Activated naive CD4-positive, alpha-beta T cell treated with anti-CD3 and anti-CD28 coated beads, Interleukin-2, amount 10 ng/mL, durations not matched to agents 7 days and 5 days (primary cell): ENCODE measurements at regions not wholly inside any gene's neighbourhood (a gene's known extent, or its start where the extent isn't known, plus 50 kb on each side); places are given as distances from the start of the nearest gene placed in this dataset.
A peak's percentile ranks its signal among the peaks of the same experiment; 100 is the strongest.
"Not testable (repeated sequence)": the region's sequence is repeated elsewhere in the genome, so short reads cannot be mapped to it uniquely, and the experiment has no call there.

Experiments used
- CTCF ChIA-PET: fragments of 350-600 bp; sonication (Branson Sonifier 250); formaldehyde crosslinking; loops from one replicate; lab custom pipeline; 2021; ENCODE audit warnings: antibody characterized with exemption; lab: Charles Lee
- DNase-seq: peaks from one replicate; pipeline ENCODE4 v3.0.0-alpha.2; 2020
- H3K27ac Mint-ChIP-seq: one replicate; pipeline ENCODE4 v1.8.0; 2021; ENCODE audit warnings: mild to moderate bottlenecking, moderate library complexity, mixed read lengths
- H3K27me3 Mint-ChIP-seq: one replicate; pipeline ENCODE4 v1.8.0; 2021; ENCODE audit warnings: mild to moderate bottlenecking, mixed read lengths
- H3K36me3 Mint-ChIP-seq: one replicate; pipeline ENCODE4 v1.8.0; 2021; ENCODE audit warnings: mixed read lengths
- H3K4me1 Mint-ChIP-seq: one replicate; pipeline ENCODE4 v1.8.0; 2021; ENCODE audit warnings: mixed read lengths
- H3K4me3 Mint-ChIP-seq: one replicate; pipeline ENCODE4 v1.8.0; 2021; ENCODE audit warnings: mild to moderate bottlenecking, moderate library complexity, mixed read lengths
- H3K9me3 Mint-ChIP-seq: one replicate; pipeline ENCODE4 v1.8.0; 2021; ENCODE audit warnings: mixed read lengths

GRCh38 chr12:32010631-32011336 is 51.6 kb downstream of the RESF1 start:
- no peak for DNase-seq
- Mint-ChIP-seq H3K36me3 (peaks cover 5% of the 10 kb centered on the region), H3K9me3 (no peaks in the 10 kb centered on the region), H3K27me3 (no peaks in the 10 kb centered on the region), H3K4me3 (no peak overlapping the region), H3K27ac (no peak overlapping the region), H3K4me1 (peaks cover 7% of the 10 kb centered on the region)
- CTCF ChIA-PET, result no interaction called here

- no peaks in the 10 kb centered on the region for H3K9me3 Mint-ChIP-seq
- peaks cover 9% of the 10 kb centered on the region for H3K4me1 Mint-ChIP-seq
- H3K27ac Mint-ChIP-seq, result no peak overlapping the region
- CTCF ChIA-PET, result no interaction called here
- DNase-seq, result no peak
- H3K27me3 Mint-ChIP-seq, result no peaks in the 10 kb centered on the region
- peaks cover 5% of the 10 kb centered on the region for H3K36me3 Mint-ChIP-seq
- H3K4me3 Mint-ChIP-seq, result no peak overlapping the region
Observed at GRCh38 chr12:32012249-32012785, 53.1 kb downstream of the RESF1 start.

- Mint-ChIP-seq H3K27ac (no peak overlapping the region), H3K9me3 (no peaks in the 10 kb centered on the region), H3K36me3 (no peaks in the 10 kb centered on the region), H3K4me3 (no peak overlapping the region), H3K4me1 (peaks cover 9% of the 10 kb centered on the region), H3K27me3 (no peaks in the 10 kb centered on the region)
- CTCF ChIA-PET, result interaction anchor here (0.8 kb wide), 1 partner anchor 23 kb away, joined by 3 read pairs; no protein-coding TSS in a partner anchor
- no peak for DNase-seq
Observed at GRCh38 chr12:32015036-32015435, 55.8 kb downstream of the RESF1 start.

- H3K9me3 Mint-ChIP-seq, result peaks cover 6% of the 10 kb centered on the region
- H3K27ac Mint-ChIP-seq, result no peak overlapping the region
- H3K27me3 Mint-ChIP-seq, result no peaks in the 10 kb centered on the region
- peaks cover 5% of the 10 kb centered on the region for H3K36me3 Mint-ChIP-seq
- no peak for DNase-seq
- no peak overlapping the region for H3K4me3 Mint-ChIP-seq
- CTCF ChIA-PET, result no interaction called here
- H3K4me1 Mint-ChIP-seq, result peaks cover 26% of the 10 kb centered on the region
Observed at GRCh38 chr12:32016680-32017482, 57.7 kb downstream of the RESF1 start.

GRCh38 chr12:32021346-32021773 is 62.1 kb downstream of the RESF1 start:
- no peak for DNase-seq
- CTCF ChIA-PET, result interaction anchor here (0.8 kb wide), 1 partner anchor 37 kb away, joined by 3 read pairs; no protein-coding TSS in a partner anchor
- Mint-ChIP-seq H3K27ac (no peak overlapping the region), H3K9me3 (peaks cover 21% of the 10 kb centered on the region), H3K4me3 (no peak overlapping the region), H3K27me3 (no peaks in the 10 kb centered on the region), H3K36me3 (peaks cover 12% of the 10 kb centered on the region), H3K4me1 (peaks cover 42% of the 10 kb centered on the region)

- Mint-ChIP-seq H3K9me3 (peaks cover 21% of the 10 kb centered on the region), H3K36me3 (peaks cover 12% of the 10 kb centered on the region), H3K4me1 (peaks cover 49% of the 10 kb centered on the region)
- CTCF ChIA-PET, result interaction anchor here (0.8 kb wide), 1 partner anchor 36 kb away, joined by 3 read pairs; no protein-coding TSS in a partner anchor
- H3K4me3 Mint-ChIP-seq, H3K27me3 Mint-ChIP-seq, H3K27ac Mint-ChIP-seq, DNase-seq: not testable (repeated sequence)
Observed at GRCh38 chr12:32022387-32022786, 63.2 kb downstream of the RESF1 start.

- H3K27ac Mint-ChIP-seq, H3K4me3 Mint-ChIP-seq, CTCF ChIA-PET, DNase-seq, H3K27me3 Mint-ChIP-seq: not testable (repeated sequence)
- peaks cover 12% of the 10 kb centered on the region for H3K36me3 Mint-ChIP-seq
- peaks cover 21% of the 10 kb centered on the region for H3K9me3 Mint-ChIP-seq
- H3K4me1 Mint-ChIP-seq, result peaks cover 49% of the 10 kb centered on the region
Observed at GRCh38 chr12:32023861-32024260, 64.6 kb downstream of the RESF1 start.

- CTCF ChIA-PET, result no interaction called here
- Mint-ChIP-seq H3K36me3 (peaks cover 12% of the 10 kb centered on the region), H3K27me3 (peaks cover 5% of the 10 kb centered on the region), H3K27ac (peak overlapping the region; percentile 69), H3K4me1 (peaks cover 49% of the 10 kb centered on the region), H3K4me3 (no peak overlapping the region), H3K9me3 (peaks cover 21% of the 10 kb centered on the region)
- DNase-seq, result no peak
Observed at GRCh38 chr12:32024884-32025592, 65.8 kb downstream of the RESF1 start.

- H3K4me3 Mint-ChIP-seq, result no peak overlapping the region
- DNase-seq, result peak; percentile 76
- peak overlapping the region; percentile 57 for H3K27ac Mint-ChIP-seq
- peaks cover 5% of the 10 kb centered on the region for H3K27me3 Mint-ChIP-seq
- CTCF ChIA-PET, result interaction anchor here (0.8 kb wide), 1 partner anchor 373 kb away, joined by 3 read pairs; no protein-coding TSS in a partner anchor
- H3K4me1 Mint-ChIP-seq, result peaks cover 42% of the 10 kb centered on the region
- H3K9me3 Mint-ChIP-seq, result peaks cover 20% of the 10 kb centered on the region
- H3K36me3 Mint-ChIP-seq, result peaks cover 9% of the 10 kb centered on the region
Observed at GRCh38 chr12:32025906-32026305, 66.7 kb downstream of the RESF1 start.

- CTCF ChIA-PET, result interaction anchor here (0.6 to 1.1 kb wide), 2 partner anchors 33 to 74 kb away, joined by 3 to 4 read pairs; no protein-coding TSS in a partner anchor
- H3K4me1 Mint-ChIP-seq, result peaks cover 30% of the 10 kb centered on the region
- H3K4me3 Mint-ChIP-seq, result no peak overlapping the region
- H3K27ac Mint-ChIP-seq, result no peak overlapping the region
- H3K27me3 Mint-ChIP-seq, result peaks cover 5% of the 10 kb centered on the region
- H3K36me3 Mint-ChIP-seq, result peaks cover 5% of the 10 kb centered on the region
- H3K9me3 Mint-ChIP-seq, result peaks cover 10% of the 10 kb centered on the region
- no peak for DNase-seq
Observed at GRCh38 chr12:32027684-32028365, 68.6 kb downstream of the RESF1 start.

- no peaks in the 10 kb centered on the region for H3K9me3 Mint-ChIP-seq
- no peaks in the 10 kb centered on the region for H3K36me3 Mint-ChIP-seq
- H3K4me3 Mint-ChIP-seq, result no peak overlapping the region
- H3K27me3 Mint-ChIP-seq, result peaks cover 5% of the 10 kb centered on the region
- no peak for DNase-seq
- H3K4me1 Mint-ChIP-seq, result peaks cover 19% of the 10 kb centered on the region
- no peak overlapping the region for H3K27ac Mint-ChIP-seq
- CTCF ChIA-PET, result no interaction called here
Observed at GRCh38 chr12:32030151-32030550, 70.9 kb downstream of the RESF1 start.

GRCh38 chr12:32030676-32031075 is 71.5 kb downstream of the RESF1 start:
- Mint-ChIP-seq H3K4me3 (no peak overlapping the region), H3K27ac (no peak overlapping the region), H3K4me1 (peaks cover 14% of the 10 kb centered on the region), H3K9me3 (no peaks in the 10 kb centered on the region), H3K27me3 (peaks cover 5% of the 10 kb centered on the region), H3K36me3 (no peaks in the 10 kb centered on the region)
- CTCF ChIA-PET, result no interaction called here
- DNase-seq, result no peak

GRCh38 chr12:32031109-32031508 is 71.9 kb downstream of the RESF1 start:
- DNase-seq, result no peak
- CTCF ChIA-PET, result no interaction called here
- no peaks in the 10 kb centered on the region for H3K36me3 Mint-ChIP-seq
- no peak overlapping the region for H3K4me3 Mint-ChIP-seq
- peaks cover 5% of the 10 kb centered on the region for H3K27me3 Mint-ChIP-seq
- H3K9me3 Mint-ChIP-seq, result no peaks in the 10 kb centered on the region
- H3K27ac Mint-ChIP-seq, result no peak overlapping the region
- H3K4me1 Mint-ChIP-seq, result peaks cover 10% of the 10 kb centered on the region
